T1000 (cell line): ENCODE measurements at regions not wholly inside any gene's neighbourhood (a gene's known extent, or its start where the extent isn't known, plus 50 kb on each side); places are given as distances from the start of the nearest gene placed in this dataset.

Source experiments
- DNase-seq: peaks from one replicate; lab custom pipeline; 2025; ENCODE audit warnings: mixed read lengths; lab: John Stamatoyannopoulos, UW

- no peak for DNase-seq
Observed at GRCh38 chr13:24081387-24081786, 79.1 kb upstream of the SPATA13 start.

- DNase-seq = no peak
Observed at GRCh38 chr13:24083141-24083540, 77.4 kb upstream of the SPATA13 start.

GRCh38 chr13:24083722-24084421 lies 76.6 kb upstream of the SPATA13 start:
- no peak for DNase-seq

- no peak for DNase-seq
Observed at GRCh38 chr13:24085662-24086061, 74.9 kb upstream of the SPATA13 start.

GRCh38 chr13:24086642-24087041 lies 73.9 kb upstream of the SPATA13 start:
- no peak for DNase-seq

- no peak for DNase-seq
Observed at GRCh38 chr13:24087605-24088225, 72.8 kb upstream of the SPATA13 start.

GRCh38 chr13:24090049-24090448 lies 70.5 kb upstream of the SPATA13 start:
- no peak for DNase-seq

GRCh38 chr13:24091080-24091479 lies 69.4 kb upstream of the SPATA13 start:
- DNase-seq = no peak

- no peak for DNase-seq
Observed at GRCh38 chr13:24092108-24092507, 68.4 kb upstream of the SPATA13 start.

GRCh38 chr13:24093047-24093446 lies 67.5 kb upstream of the SPATA13 start:
- no peak for DNase-seq

GRCh38 chr13:24096659-24097058 lies 63.9 kb upstream of the SPATA13 start:
- no peak for DNase-seq

GRCh38 chr13:24097064-24097463 lies 63.5 kb upstream of the SPATA13 start:
- no peak for DNase-seq

GRCh38 chr13:24097667-24098066 lies 62.9 kb upstream of the SPATA13 start:
- no peak for DNase-seq

GRCh38 chr13:24099490-24099889 lies 61.0 kb upstream of the SPATA13 start:
- DNase-seq = no peak

- no peak for DNase-seq
Observed at GRCh38 chr13:24100188-24100587, 60.3 kb upstream of the SPATA13 start.

- no peak for DNase-seq
Observed at GRCh38 chr13:24103782-24104372, 56.6 kb upstream of the SPATA13 start.

GRCh38 chr13:24104723-24105122 lies 55.8 kb upstream of the SPATA13 start:
- no peak for DNase-seq

- DNase-seq = no peak
Observed at GRCh38 chr13:24106429-24106828, 54.1 kb upstream of the SPATA13 start.

GRCh38 chr13:24107955-24108614 lies 52.4 kb upstream of the SPATA13 start:
- no peak for DNase-seq

GRCh38 chr13:24108615-24108965 lies 51.9 kb upstream of the SPATA13 start:
- DNase-seq = no peak

- DNase-seq = no peak
Observed at GRCh38 chr13:24110011-24110410, 50.5 kb upstream of the SPATA13 start.
